ENCODE measurements at regions not wholly inside any gene's neighbourhood (a gene's known extent, or its start where the extent isn't known, plus 50 kb on each side); places are given as distances from the start of the nearest gene placed in this dataset.

- Histone ChIP-seq H3K4me3 (no peak overlapping the region), H3K4me1 (ENCODE audit: low read depth) (no peaks in the 10 kb centered on the region), H3K36me3 (ENCODE audit: low read depth) (no peaks in the 10 kb centered on the region), H3K9me3 (no peaks in the 10 kb centered on the region)
- ATAC-seq: no peak
- intact Hi-C loops (cut with DNase I, micrococcal nuclease): no loop called here
- DNase-seq: no peak
- TF ChIP-seq, protein P1, sequence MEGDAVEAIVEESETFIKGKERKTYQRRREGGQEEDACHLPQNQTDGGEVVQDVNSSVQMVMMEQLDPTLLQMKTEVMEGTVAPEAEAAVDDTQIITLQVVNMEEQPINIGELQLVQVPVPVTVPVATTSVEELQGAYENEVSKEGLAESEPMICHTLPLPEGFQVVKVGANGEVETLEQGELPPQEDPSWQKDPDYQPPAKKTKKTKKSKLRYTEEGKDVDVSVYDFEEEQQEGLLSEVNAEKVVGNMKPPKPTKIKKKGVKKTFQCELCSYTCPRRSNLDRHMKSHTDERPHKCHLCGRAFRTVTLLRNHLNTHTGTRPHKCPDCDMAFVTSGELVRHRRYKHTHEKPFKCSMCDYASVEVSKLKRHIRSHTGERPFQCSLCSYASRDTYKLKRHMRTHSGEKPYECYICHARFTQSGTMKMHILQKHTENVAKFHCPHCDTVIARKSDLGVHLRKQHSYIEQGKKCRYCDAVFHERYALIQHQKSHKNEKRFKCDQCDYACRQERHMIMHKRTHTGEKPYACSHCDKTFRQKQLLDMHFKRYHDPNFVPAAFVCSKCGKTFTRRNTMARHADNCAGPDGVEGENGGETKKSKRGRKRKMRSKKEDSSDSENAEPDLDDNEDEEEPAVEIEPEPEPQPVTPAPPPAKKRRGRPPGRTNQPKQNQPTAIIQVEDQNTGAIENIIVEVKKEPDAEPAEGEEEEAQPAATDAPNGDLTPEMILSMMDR (IDR thresholded peaks at IDR 0.05): no peak
These were observed 525.4 kb downstream of the TFEC start for GRCh38 chr7:115505136-115505535.

DNA sequence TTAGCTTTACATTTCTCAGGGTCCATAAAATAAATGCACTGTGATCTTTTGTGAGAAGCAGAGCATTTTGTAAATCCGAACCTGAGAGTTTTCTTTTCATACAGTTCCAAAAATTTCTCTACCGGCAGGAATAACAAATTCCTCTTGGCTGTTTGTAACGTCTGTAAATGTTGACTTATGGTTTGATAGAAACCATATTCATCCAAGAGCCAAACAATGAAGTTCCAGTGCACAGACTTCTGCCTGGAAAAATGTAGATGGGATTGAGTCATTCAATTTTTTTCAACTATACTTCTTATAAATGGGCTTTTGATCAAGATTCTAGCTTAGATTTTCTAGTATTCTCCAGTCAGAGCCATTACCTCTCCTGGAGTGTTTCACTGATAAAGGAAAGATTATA lies 530.6 kb downstream of the TFEC start:
- intact Hi-C loops (cut with DNase I, micrococcal nuclease): no loop called here
- Histone ChIP-seq H3K36me3 (ENCODE audit: low read depth) (no peaks in the 10 kb centered on the region), H3K4me1 (ENCODE audit: low read depth) (no peaks in the 10 kb centered on the region), H3K9me3 (no peaks in the 10 kb centered on the region), H3K4me3 (no peak overlapping the region)
- DNase-seq (no peak), ATAC-seq (no peak)
- TF ChIP-seq, protein P1 (IDR thresholded peaks at IDR 0.05): no peak

DNA sequence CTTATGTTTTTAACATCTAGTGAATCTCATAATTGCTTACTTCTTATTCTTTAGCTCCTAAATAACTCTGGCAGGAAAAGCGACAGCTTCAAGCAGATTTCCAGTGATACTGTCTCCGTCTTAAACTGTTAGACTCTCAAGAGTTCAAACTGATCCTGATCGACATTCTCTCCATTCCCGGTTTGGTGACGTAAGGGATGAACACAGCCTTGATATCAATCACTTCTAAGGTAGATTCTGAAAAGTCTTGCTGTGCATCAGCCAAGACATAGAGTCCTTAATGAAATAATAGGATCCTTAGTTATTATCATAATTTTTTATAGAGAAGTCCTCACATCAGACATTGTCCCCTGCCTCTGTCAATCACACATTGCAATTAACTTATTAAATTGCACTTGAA lies 534.6 kb downstream of the TFEC start:
- H3K36me3 ChIP-seq (ENCODE audit: low read depth): no peaks in the 10 kb centered on the region
- TF ChIP-seq, protein P1 (IDR thresholded peaks at IDR 0.05): no peak
- DNase-seq: no peak
- H3K4me1 ChIP-seq (ENCODE audit: low read depth): no peaks in the 10 kb centered on the region
- H3K9me3 ChIP-seq: no peaks in the 10 kb centered on the region
- ATAC-seq: no peak
- intact Hi-C loops (cut with DNase I, micrococcal nuclease): no loop called here
- H3K4me3 ChIP-seq: no peak overlapping the region

GRCh38 chr7:115494529-115495147 lies 535.9 kb downstream of the TFEC start:
- TF ChIP-seq, protein P1 (IDR thresholded peaks at IDR 0.05): no peak
- DNase-seq (no peak), ATAC-seq (no peak)
- Histone ChIP-seq H3K4me3 (no peak overlapping the region), H3K36me3 (ENCODE audit: low read depth) (no peaks in the 10 kb centered on the region), H3K9me3 (no peaks in the 10 kb centered on the region), H3K4me1 (ENCODE audit: low read depth) (no peaks in the 10 kb centered on the region)
- intact Hi-C loops (cut with DNase I, micrococcal nuclease): no loop called here

DNA sequence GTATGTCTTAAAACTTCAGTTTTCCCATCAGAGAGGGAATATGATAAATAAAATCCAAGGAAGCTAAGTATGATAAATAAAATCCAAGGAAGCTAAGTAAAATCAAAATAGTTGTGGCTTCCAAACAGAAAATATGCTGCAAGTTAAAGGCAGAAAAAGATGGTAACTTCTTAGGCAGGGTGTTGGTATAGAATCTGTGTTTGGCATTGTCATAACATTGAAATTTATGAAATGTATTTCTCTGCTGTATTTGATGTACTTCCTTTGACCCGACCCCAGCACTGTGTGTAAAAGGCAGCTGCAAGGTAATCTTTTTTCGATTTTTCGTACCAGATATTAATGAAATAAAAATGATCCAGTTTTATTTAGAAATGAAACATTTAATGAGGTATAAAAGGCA lies 537.2 kb downstream of the TFEC start:
- TF ChIP-seq, protein P1 (IDR thresholded peaks at IDR 0.05): no peak
- DNase-seq: no peak
- H3K4me3 ChIP-seq: no peak overlapping the region

More for the DNA sequence above, 537.2 kb downstream of the TFEC start:
- no peak for ATAC-seq
- Histone ChIP-seq H3K4me1 (ENCODE audit: low read depth) (no peaks in the 10 kb centered on the region), H3K36me3 (ENCODE audit: low read depth) (no peaks in the 10 kb centered on the region), H3K9me3 (no peaks in the 10 kb centered on the region)
- intact Hi-C loops (cut with DNase I, micrococcal nuclease): no loop called here
